ENCODE measurements at regions not wholly inside any gene's neighbourhood (a gene's known extent, or its start where the extent isn't known, plus 50 kb on each side); places are given as distances from the start of the nearest gene placed in this dataset.

- no peak overlapping the region for H3K27ac ChIP-seq
- TF ChIP-seq EP300 (IDR thresholded peaks at IDR 0.05) = no peak
- no peak for TF ChIP-seq POLR2A (IDR thresholded peaks at IDR 0.05)
- TF ChIP-seq CTCF (IDR thresholded peaks at IDR 0.05) = no peak
- no peak for TF ChIP-seq POLR2AphosphoS5 (IDR thresholded peaks at IDR 0.05)
- H3K27me3 ChIP-seq = no peaks in the 10 kb centered on the region
- no peaks in the 10 kb centered on the region for H3K36me3 ChIP-seq
- H3K4me3 ChIP-seq = no peak overlapping the region
- no peak for DNase-seq
- no peaks in the 10 kb centered on the region for H3K9me3 ChIP-seq
- H3K4me1 ChIP-seq = no peaks in the 10 kb centered on the region
- intact Hi-C loops (cut with DNase I; ENCODE audit: low total_unique reads) = no loop called here
Measured at GRCh38 chr18:45284851-45285250, 330.4 kb upstream of the SLC14A2 start.

GRCh38 chr18:45285251-45285650 lies 330.0 kb upstream of the SLC14A2 start:
- intact Hi-C loops (cut with DNase I; ENCODE audit: low total_unique reads) = no loop called here
- no peaks in the 10 kb centered on the region for H3K36me3 ChIP-seq
- H3K27me3 ChIP-seq = no peaks in the 10 kb centered on the region
- H3K4me3 ChIP-seq = no peak overlapping the region
- no peak overlapping the region for H3K27ac ChIP-seq
- no peak for TF ChIP-seq POLR2A (IDR thresholded peaks at IDR 0.05)
- no peak for TF ChIP-seq CTCF (IDR thresholded peaks at IDR 0.05)
- TF ChIP-seq EP300 (IDR thresholded peaks at IDR 0.05) = no peak
- TF ChIP-seq POLR2AphosphoS5 (IDR thresholded peaks at IDR 0.05) = no peak
- 81 to 92% (median 87%) methylated on average over 10 of the region's 10 CpGs for WGBS, 5 donors
- no peak for DNase-seq
- H3K4me1 ChIP-seq = no peaks in the 10 kb centered on the region
- H3K9me3 ChIP-seq = no peaks in the 10 kb centered on the region

- intact Hi-C loops (cut with DNase I; ENCODE audit: low total_unique reads) = no loop called here
- Histone ChIP-seq H3K9me3 (no peaks in the 10 kb centered on the region), H3K4me3 (no peak overlapping the region), H3K27ac (no peak overlapping the region), H3K27me3 (no peaks in the 10 kb centered on the region), H3K36me3 (no peaks in the 10 kb centered on the region), H3K4me1 (no peaks in the 10 kb centered on the region)
- no peak for DNase-seq
- 84 to 91% (median 89%) methylated on average over 3 of the region's 3 CpGs for WGBS, 5 donors
- TF ChIP-seq POLR2A (IDR thresholded peaks at IDR 0.05) = no peak
- no peak for TF ChIP-seq POLR2AphosphoS5 (IDR thresholded peaks at IDR 0.05)
- TF ChIP-seq CTCF (IDR thresholded peaks at IDR 0.05) = no peak
- TF ChIP-seq EP300 (IDR thresholded peaks at IDR 0.05) = no peak
Measured at GRCh38 chr18:45286431-45286830, 328.8 kb upstream of the SLC14A2 start.

GRCh38 chr18:45287531-45287930 lies 327.7 kb upstream of the SLC14A2 start:
- peak in 1 of 2 donors; percentile 63 for DNase-seq
- intact Hi-C loops (cut with DNase I; ENCODE audit: low total_unique reads) = no loop called here
- 48 to 64% (median 55%) methylated on average over 9 of the region's 9 CpGs for WGBS, 5 donors
- Histone ChIP-seq H3K4me3 (no peak overlapping the region), H3K4me1 (no peaks in the 10 kb centered on the region), H3K27me3 (no peaks in the 10 kb centered on the region), H3K27ac (no peak overlapping the region), H3K36me3 (no peaks in the 10 kb centered on the region), H3K9me3 (no peaks in the 10 kb centered on the region)
- no peak for TF ChIP-seq POLR2A (IDR thresholded peaks at IDR 0.05)
- no peak for TF ChIP-seq POLR2AphosphoS5 (IDR thresholded peaks at IDR 0.05)
- no peak for TF ChIP-seq CTCF (IDR thresholded peaks at IDR 0.05)
- no peak for TF ChIP-seq EP300 (IDR thresholded peaks at IDR 0.05)

Data from stomach (tissue), 8 donors.